ENCODE measurements at regions not wholly inside any gene's neighbourhood (a gene's known extent, or its start where the extent isn't known, plus 50 kb on each side); places are given as distances from the start of the nearest gene placed in this dataset.

DNA sequence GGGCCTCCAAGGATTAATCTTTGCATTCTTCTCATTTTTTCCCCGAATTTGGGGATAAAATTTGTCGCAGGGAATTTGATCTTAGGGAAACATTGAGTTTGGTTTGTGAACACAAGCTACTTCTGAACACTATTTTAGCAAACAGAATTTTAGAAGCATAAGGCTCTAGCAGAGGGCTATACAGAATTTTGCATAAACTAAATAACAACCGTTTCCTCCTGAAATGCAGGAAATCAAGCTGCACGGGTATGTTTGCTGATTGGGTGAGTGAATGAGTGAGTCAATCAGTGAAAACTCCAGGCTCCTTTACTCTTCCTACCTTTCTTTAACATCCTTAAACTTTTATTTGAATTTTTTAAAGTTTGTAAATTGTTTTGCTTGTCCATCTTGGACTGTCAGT, 81.3 kb upstream of the GNAO1 start:
- ChIA-PET CTCF (no interaction called here), POLR2A (no interaction called here)
- in situ Hi-C loops (cut with HindIII; ENCODE audit: low pct_unique_long_range_greater_than_20kb, low sequenced_read_pairs) (no loop called here), intact Hi-C loops (cut with micrococcal nuclease; ENCODE audit: unreplicated experiment) (no loop called here)
- no peaks in the 10 kb centered on the region for H3K36me3 ChIP-seq (ENCODE audit: control insufficient read depth, insufficient read depth, low read length)
- BruUV-seq (replicated peaks), result no TSS peak
- no peak for DNase-seq (ENCODE audit: low read depth, low spot score)
- no peaks in the 10 kb centered on the region for H3K9me3 ChIP-seq (ENCODE audit: control insufficient read depth, insufficient read depth, low read depth, low read length)
- H3K4me3 ChIP-seq (ENCODE audit: low read depth in 2 of 2, low read length in 2 of 2), result no peak overlapping the region
- TF ChIP-seq TCF7L2 (IDR thresholded peaks at IDR 0.05; ENCODE audit: low read depth, low read length), result no peak
- TF ChIP-seq, protein P1, sequence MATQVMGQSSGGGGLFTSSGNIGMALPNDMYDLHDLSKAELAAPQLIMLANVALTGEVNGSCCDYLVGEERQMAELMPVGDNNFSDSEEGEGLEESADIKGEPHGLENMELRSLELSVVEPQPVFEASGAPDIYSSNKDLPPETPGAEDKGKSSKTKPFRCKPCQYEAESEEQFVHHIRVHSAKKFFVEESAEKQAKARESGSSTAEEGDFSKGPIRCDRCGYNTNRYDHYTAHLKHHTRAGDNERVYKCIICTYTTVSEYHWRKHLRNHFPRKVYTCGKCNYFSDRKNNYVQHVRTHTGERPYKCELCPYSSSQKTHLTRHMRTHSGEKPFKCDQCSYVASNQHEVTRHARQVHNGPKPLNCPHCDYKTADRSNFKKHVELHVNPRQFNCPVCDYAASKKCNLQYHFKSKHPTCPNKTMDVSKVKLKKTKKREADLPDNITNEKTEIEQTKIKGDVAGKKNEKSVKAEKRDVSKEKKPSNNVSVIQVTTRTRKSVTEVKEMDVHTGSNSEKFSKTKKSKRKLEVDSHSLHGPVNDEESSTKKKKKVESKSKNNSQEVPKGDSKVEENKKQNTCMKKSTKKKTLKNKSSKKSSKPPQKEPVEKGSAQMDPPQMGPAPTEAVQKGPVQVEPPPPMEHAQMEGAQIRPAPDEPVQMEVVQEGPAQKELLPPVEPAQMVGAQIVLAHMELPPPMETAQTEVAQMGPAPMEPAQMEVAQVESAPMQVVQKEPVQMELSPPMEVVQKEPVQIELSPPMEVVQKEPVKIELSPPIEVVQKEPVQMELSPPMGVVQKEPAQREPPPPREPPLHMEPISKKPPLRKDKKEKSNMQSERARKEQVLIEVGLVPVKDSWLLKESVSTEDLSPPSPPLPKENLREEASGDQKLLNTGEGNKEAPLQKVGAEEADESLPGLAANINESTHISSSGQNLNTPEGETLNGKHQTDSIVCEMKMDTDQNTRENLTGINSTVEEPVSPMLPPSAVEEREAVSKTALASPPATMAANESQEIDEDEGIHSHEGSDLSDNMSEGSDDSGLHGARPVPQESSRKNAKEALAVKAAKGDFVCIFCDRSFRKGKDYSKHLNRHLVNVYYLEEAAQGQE (IDR thresholded peaks at IDR 0.05; ENCODE audit: insufficient read depth in 1 of 2, low read depth in 2 of 2, low read length in 1 of 2), result no peak
- no peak for TF ChIP-seq POLR2AphosphoS5 (IDR thresholded peaks at IDR 0.05; ENCODE audit: low read depth, low read length)
- no peak for TF ChIP-seq SIN3A (IDR thresholded peaks at IDR 0.05; ENCODE audit: borderline replicate concordance, insufficient read depth, low read depth, low read length)
- TF ChIP-seq, protein P2, sequence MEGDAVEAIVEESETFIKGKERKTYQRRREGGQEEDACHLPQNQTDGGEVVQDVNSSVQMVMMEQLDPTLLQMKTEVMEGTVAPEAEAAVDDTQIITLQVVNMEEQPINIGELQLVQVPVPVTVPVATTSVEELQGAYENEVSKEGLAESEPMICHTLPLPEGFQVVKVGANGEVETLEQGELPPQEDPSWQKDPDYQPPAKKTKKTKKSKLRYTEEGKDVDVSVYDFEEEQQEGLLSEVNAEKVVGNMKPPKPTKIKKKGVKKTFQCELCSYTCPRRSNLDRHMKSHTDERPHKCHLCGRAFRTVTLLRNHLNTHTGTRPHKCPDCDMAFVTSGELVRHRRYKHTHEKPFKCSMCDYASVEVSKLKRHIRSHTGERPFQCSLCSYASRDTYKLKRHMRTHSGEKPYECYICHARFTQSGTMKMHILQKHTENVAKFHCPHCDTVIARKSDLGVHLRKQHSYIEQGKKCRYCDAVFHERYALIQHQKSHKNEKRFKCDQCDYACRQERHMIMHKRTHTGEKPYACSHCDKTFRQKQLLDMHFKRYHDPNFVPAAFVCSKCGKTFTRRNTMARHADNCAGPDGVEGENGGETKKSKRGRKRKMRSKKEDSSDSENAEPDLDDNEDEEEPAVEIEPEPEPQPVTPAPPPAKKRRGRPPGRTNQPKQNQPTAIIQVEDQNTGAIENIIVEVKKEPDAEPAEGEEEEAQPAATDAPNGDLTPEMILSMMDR (IDR thresholded peaks at IDR 0.05), result no peak
- no peak overlapping the region for H3K27ac ChIP-seq (ENCODE audit: low read length)
- no peaks in the 10 kb centered on the region for H3K27me3 ChIP-seq (ENCODE audit: control insufficient read depth, insufficient read depth, low read length)
- no peaks in the 10 kb centered on the region for H3K4me1 ChIP-seq (ENCODE audit: control insufficient read depth, insufficient read depth, low read length)
- ATAC-seq, result no peak

DNA sequence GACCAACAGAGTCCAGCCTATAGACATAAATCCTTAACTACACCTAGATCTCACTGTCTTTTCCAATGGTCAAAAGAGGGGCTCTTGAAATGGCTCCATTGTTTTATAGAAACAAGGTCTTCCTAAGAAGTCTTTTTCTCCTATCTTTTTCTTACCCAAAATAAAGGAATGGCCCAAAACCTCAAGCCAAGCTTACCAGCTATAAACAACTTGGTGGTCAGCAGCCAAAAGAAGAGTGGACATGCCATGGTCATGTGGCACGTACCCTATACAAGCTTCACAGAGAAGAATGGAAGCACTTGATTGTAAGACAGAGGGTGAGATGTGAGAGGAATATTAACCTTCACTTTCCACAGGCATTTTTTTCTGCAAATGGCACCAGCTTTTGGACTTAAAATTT, 82.1 kb upstream of the GNAO1 start:
- ChIA-PET POLR2A (no interaction called here), CTCF (no interaction called here)
- BruUV-seq (replicated peaks), result no TSS peak
- intact Hi-C loops (cut with micrococcal nuclease; ENCODE audit: unreplicated experiment) (no loop called here), in situ Hi-C loops (cut with HindIII; ENCODE audit: low pct_unique_long_range_greater_than_20kb, low sequenced_read_pairs) (no loop called here)
- ATAC-seq, result no peak
- Histone ChIP-seq H3K27ac (ENCODE audit: low read length) (no peak overlapping the region), H3K9me3 (ENCODE audit: control insufficient read depth, insufficient read depth, low read depth, low read length) (no peaks in the 10 kb centered on the region), H3K4me1 (ENCODE audit: control insufficient read depth, insufficient read depth, low read length) (no peaks in the 10 kb centered on the region), H3K4me3 (ENCODE audit: low read depth in 2 of 2, low read length in 2 of 2) (no peak overlapping the region), H3K27me3 (ENCODE audit: control insufficient read depth, insufficient read depth, low read length) (no peaks in the 10 kb centered on the region), H3K36me3 (ENCODE audit: control insufficient read depth, insufficient read depth, low read length) (no peaks in the 10 kb centered on the region)
- TF ChIP-seq, protein P2 (IDR thresholded peaks at IDR 0.05), result no peak
- no peak for TF ChIP-seq POLR2AphosphoS5 (IDR thresholded peaks at IDR 0.05; ENCODE audit: low read depth, low read length)
- no peak for TF ChIP-seq TCF7L2 (IDR thresholded peaks at IDR 0.05; ENCODE audit: low read depth, low read length)
- TF ChIP-seq SIN3A (IDR thresholded peaks at IDR 0.05; ENCODE audit: borderline replicate concordance, insufficient read depth, low read depth, low read length), result no peak
- TF ChIP-seq, protein P1 (IDR thresholded peaks at IDR 0.05; ENCODE audit: insufficient read depth in 1 of 2, low read depth in 2 of 2, low read length in 1 of 2), result no peak
- no peak for DNase-seq (ENCODE audit: low read depth, low spot score)
